ENCODE measurements at regions not wholly inside any gene's neighbourhood (a gene's known extent, or its start where the extent isn't known, plus 50 kb on each side); places are given as distances from the start of the nearest gene placed in this dataset.

- DNase-seq = no peak
Observed at GRCh38 chr20:19001177-19001576, 187.6 kb downstream of the SCP2D1 start.

DNA sequence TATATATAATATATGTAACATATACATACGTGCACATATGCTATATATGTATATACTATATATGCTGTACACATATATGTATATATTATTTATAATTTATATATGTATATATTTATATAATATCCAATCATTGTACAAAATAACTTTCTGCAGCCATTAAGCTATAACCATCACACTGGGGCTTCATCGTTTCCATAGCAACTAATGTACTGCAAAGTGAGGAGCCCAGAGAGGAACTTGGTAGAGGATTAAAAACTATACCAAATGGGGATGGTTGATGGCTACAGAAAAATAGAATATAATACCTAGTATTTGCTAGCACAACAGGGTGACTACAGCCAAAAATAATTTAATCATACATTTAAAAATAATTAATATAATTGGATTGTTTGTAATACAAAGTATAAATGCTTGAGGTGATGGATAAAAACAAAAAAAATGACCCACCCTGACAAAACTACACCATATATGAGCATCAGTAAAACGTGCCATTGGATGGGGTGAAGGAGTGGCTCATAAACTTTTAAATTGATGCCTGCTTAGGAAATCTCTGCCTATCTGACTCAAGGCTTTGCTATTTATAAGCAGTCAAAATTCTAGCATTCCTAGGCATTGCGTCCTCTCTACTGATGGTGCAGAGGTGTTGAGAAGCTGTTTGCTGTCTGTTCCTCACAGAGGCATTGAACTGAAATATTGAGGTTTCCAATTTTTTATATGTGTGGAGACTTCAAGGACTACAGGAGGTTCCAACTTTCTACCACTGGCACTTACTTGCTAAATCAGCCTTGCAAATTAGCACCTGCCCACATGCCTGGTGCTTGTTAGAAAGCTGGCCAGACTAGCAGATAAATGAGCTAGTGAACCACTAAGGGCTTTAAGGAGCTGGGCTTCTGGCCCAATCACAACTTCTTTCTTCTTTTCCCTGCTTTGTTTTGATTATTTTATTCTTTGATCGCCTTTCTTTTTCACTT is 190.1 kb downstream of the SCP2D1 start:
- DNase-seq = no peak

GRCh38 chr20:19004975-19005374 is 191.4 kb downstream of the SCP2D1 start:
- DNase-seq = no peak

GRCh38 chr20:19008497-19008896 is 194.9 kb downstream of the SCP2D1 start:
- DNase-seq = no peak

GRCh38 chr20:19009081-19009688 is 195.6 kb downstream of the SCP2D1 start:
- DNase-seq = peak; percentile 19 to 32

DNA sequence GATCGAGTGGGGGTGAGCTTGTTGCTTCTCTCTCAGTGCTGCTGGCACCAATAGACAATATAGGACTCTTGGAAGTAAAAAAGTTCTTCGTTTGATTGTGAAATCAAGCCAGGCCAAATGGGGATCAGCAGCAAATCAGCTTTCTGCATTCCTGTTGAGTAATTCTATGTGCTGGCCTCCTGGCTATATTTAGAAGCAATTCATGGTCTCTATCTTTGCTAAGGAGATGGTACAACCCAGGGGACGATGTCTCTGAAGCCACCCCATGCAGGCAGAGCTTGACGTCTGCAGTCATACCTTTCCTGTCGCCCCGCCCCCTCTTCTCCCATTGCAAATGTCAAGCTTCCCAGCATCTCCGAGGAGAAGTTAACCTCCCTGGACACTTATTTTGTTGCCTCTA is 199.1 kb downstream of the SCP2D1 start:
- DNase-seq = no peak

DNA sequence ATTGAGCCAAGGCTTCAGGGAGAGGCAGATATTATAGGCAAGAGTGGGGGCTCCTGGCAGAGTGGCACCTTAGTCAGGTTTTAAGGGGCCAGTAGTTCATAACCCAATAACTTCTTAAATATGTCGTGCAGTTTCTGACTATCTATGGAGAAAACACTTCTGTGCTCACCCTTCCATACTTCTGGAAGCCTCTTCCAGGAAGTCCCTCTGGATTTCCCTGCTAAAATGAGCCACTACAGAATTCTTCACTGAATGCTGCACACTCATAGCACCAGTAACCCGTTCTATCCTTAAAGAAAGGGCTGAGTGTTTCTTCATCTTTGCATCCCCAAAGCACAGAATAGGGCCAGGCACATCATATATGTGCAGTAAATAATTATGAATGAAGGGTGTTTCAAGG is 198.5 kb upstream of the SLC24A3 start:
- DNase-seq = no peak

DNA sequence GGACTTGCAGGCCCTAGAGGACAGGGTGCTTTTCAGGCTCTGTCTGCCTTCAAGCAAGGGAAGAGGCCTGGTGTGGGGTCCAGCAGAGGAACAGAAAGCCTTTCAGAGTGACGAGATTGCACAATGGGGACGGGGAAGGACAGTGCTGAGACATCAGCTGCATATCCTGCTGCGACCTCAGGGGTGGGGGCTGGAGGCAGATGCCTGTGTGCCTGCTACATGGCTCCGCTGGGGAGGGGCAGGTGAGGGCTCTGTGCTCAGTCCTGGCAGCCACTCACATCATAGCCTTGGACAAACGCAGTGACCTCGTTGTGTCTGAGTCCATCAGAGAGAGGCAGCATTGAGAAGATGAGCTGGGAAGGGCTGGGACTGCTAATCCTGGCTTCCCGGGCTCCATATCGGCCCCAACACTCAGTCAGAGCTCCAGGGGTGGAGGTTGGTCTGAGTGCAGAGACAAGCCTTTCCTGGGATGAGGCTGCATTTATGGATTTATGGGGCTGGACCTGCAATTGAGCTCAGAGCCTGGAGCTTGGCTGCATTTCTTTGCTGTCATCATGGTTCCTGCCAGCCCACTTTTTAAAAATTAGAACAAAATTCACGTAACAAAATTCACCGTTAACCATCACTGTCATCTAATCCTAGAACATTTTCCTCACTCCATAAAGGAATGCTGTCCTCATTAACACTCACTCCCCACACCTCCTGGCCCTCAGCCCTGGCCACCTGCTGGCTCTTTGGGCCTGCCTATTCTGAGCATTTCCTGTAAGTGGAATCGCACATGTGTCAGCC is 196.9 kb upstream of the SLC24A3 start:
- peak; percentile 16 for DNase-seq

- no peak for DNase-seq
Observed at GRCh38 chr20:19016140-19016497, 196.3 kb upstream of the SLC24A3 start.

DNA sequence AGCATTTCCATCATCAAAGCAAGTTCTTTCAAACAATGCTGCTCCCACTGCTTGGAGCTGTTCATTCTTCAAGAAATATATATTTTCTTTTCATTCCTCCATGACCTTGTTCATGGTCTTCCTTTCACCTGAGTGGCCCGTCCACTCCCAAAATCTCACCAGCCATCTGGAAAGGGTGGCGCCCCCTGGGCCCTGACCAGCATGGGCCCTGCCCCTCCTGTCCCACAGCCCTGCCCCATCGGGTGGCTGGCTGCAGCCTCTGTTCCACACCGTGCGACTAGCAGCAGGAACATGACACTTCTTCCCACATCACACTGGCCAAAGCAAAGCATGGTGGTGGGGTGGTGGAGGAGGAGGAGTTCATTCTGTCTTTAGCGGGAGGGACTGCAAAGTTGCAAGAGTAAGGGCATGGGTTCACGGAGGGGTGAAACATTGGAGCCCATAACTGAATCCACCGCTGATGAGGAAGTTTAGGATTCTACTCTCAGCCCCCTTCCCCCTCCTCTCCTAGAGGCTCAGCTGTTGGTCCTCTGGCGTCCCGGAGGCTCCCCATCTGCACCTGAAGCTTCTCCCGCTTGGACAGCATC is 195.2 kb upstream of the SLC24A3 start:
- DNase-seq = no peak

GRCh38 chr20:19018881-19019280 is 193.6 kb upstream of the SLC24A3 start:
- no peak for DNase-seq

GRCh38 chr20:19019734-19020364 is 192.6 kb upstream of the SLC24A3 start:
- DNase-seq = no peak

GRCh38 chr20:19021406-19022117 is 190.9 kb upstream of the SLC24A3 start:
- DNase-seq = no peak

GRCh38 chr20:19022118-19022575 is 190.3 kb upstream of the SLC24A3 start:
- DNase-seq = no peak

GRCh38 chr20:19022791-19023448 is 189.5 kb upstream of the SLC24A3 start:
- no peak for DNase-seq

- DNase-seq = no peak
Observed at GRCh38 chr20:19024296-19025035, 188.0 kb upstream of the SLC24A3 start.

DNA sequence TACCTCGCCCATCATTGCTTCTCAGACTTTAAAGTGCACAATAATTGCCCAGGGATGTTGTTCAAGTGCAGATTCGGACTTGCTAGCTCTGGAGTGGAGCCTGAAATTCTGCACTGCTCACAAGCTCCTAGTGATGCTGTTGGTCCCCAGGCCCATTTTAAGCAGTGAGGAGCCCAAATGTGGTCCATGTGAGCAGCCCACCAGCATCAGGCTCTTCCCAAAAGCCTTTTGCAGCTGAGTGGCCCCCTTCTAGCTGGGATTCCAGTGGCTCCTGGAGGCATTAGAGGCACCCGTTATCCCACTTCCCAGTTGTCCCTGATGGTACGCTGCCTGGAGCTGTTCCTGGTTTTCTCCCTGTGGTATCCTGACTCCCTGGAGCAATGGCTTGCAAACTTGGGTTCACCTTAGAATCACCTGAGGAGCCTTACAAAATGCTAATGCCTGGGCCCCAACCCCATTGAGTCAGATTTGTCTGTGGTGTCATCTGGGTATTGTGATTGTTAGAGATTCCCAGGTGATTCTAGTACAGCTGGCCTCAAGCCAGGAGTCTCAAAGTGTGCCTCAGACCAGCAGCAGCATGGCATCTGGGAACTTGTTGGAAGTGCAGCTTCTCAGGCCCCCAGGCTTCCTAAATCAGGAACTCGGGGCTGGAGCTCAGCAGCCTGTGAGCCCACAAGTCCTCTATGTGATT is 186.9 kb upstream of the SLC24A3 start:
- DNase-seq = no peak

- DNase-seq = no peak
Observed at GRCh38 chr20:19026121-19026878, 186.1 kb upstream of the SLC24A3 start.
